HepG2 (cell line): ENCODE measurements at regions not wholly inside any gene's neighbourhood (a gene's known extent, or its start where the extent isn't known, plus 50 kb on each side); places are given as distances from the start of the nearest gene placed in this dataset.

Experiments used
- ATAC-seq: fragments of 200-7000 bp; cut with Tn5 transposase; 3 replicates; pipeline ENCODE4 v1.9.1; 2020; ENCODE audit warnings: mild to moderate bottlenecking, moderate library complexity
- BruUV-seq: library from RNA; stranded (reverse); fragments of 400-500 nt; replicated peaks from 2 replicates; lab custom pipeline; 2021; lab: Mats Ljungman, UMichigan
- CTCF ChIA-PET: fragments of 300-600 bp; formaldehyde crosslinking; extraction: SDS; loops from one replicate; lab custom pipeline; 2021; ENCODE audit warnings: low total read pairs, inconsistent platforms, low intra/inter-chr PET ratio; lab: Yijun Ruan, JAX
- POLR2A ChIA-PET: fragments of 350-600 bp; sonication (Branson Sonifier 250); formaldehyde crosslinking; loops from one replicate; lab custom pipeline; 2020; ENCODE audit warnings: antibody characterized with exemption, inconsistent platforms; lab: Yijun Ruan, JAX
- DNase-seq: peaks from one replicate; pipeline ENCODE4 v3.0.0-alpha.2; 2015; ENCODE audit warnings: low spot score
- FAIRE-seq: peaks from 3 replicates; lab custom pipeline; 2011; peaks lifted over from hg19 to GRCh38; lab: Jason Lieb, UNC
- H2AFZ ChIP-seq: one replicate; pipeline ENCODE4 v1.6.1; 2011; ENCODE audit warnings: low read length, inconsistent platforms
- H3K27ac ChIP-seq: fragments of 300-600 bp; 3 replicates; pipeline ENCODE4 v1.8.0; 2011; ENCODE audit warnings: mixed run types, mild to moderate bottlenecking, mixed read lengths, low read length, inconsistent platforms; ENCODE audit not compliant: insufficient read depth; ENCODE audit errors: extremely low read length
- H3K27me3 ChIP-seq, 2 experiments: fragments of 200-600 bp in 1 of 2; 2 replicates in 1 of 2; 3 replicates in 1 of 2; pipeline versions ENCODE4 v1.6.0 to v1.8.0; 2011; ENCODE audit warnings: low read length in 2 of 2, mild to moderate bottlenecking in 2 of 2, moderate library complexity in 2 of 2, inconsistent platforms in 1 of 2; ENCODE audit not compliant: insufficient read depth in 2 of 2, control insufficient read depth in 1 of 2
- H3K36me3 ChIP-seq, 2 experiments: fragments of 200-600 bp in 1 of 2; replicated peaks in 1 of 2; 2 replicates in 1 of 2; 3 replicates in 1 of 2; pipeline versions ENCODE4 v1.5.1 to v1.8.0; 2011; ENCODE audit warnings: low read length in 2 of 2, inconsistent platforms in 1 of 2; ENCODE audit not compliant: insufficient read depth in 2 of 2, control insufficient read depth in 1 of 2
- H3K4me1 ChIP-seq: 2 replicates; pipeline ENCODE4 v1.5.1; 2012; ENCODE audit warnings: low read length, inconsistent platforms; ENCODE audit not compliant: insufficient read depth
- H3K4me2 ChIP-seq: 2 replicates; pipeline ENCODE4 v1.6.0; 2011; ENCODE audit warnings: low read depth, low read length, inconsistent platforms
- H3K4me3 ChIP-seq, 3 experiments: fragments of 200-600 bp in 1 of 3; sonication (generic), shearing (Covaris generic) in 1 of 3; replicated peaks in 1 of 3; 2 replicates each; pipeline ENCODE4 v1.5.1; 2011 to 2016; ENCODE audit warnings: low read length in 3 of 3, inconsistent platforms in 2 of 3, low read depth in 2 of 3, mild to moderate bottlenecking in 2 of 3, control low read depth in 1 of 3, mixed read lengths in 1 of 3; ENCODE audit not compliant: insufficient read depth in 1 of 3
- H3K79me2 ChIP-seq: one replicate; pipeline ENCODE4 v1.6.1; 2011; ENCODE audit warnings: low read length, inconsistent platforms; ENCODE audit not compliant: insufficient read depth
- H3K9ac ChIP-seq: 2 replicates; pipeline ENCODE4 v1.6.0; 2011; ENCODE audit warnings: mild to moderate bottlenecking, low read depth, low read length, inconsistent platforms; ENCODE audit not compliant: insufficient read depth
- H3K9me3 ChIP-seq: 2 replicates; pipeline ENCODE4 v1.5.1; 2012; ENCODE audit warnings: mild to moderate bottlenecking, low read length
- H4K20me1 ChIP-seq: 2 replicates; pipeline ENCODE4 v1.6.0; 2011; ENCODE audit warnings: inconsistent platforms, mild to moderate bottlenecking, low read length, moderate library complexity; ENCODE audit not compliant: insufficient read depth
- BORCS8-MEF2B ChIP-seq: sonication (generic); formaldehyde crosslinking; IDR thresholded peaks from 2 replicates; pipeline ENCODE4 v1.8.0; 2022; ENCODE audit warnings: mild to moderate bottlenecking, missing genetic modification reagents
- MLXIP ChIP-seq: sonication (generic); formaldehyde crosslinking; IDR thresholded peaks from 2 replicates; pipeline ENCODE4 v1.9.0; 2021; ENCODE audit warnings: missing genetic modification reagents, borderline replicate concordance
- MYPOP ChIP-seq: sonication (generic); formaldehyde crosslinking; IDR thresholded peaks from 2 replicates; pipeline ENCODE4 v1.8.1; 2023; ENCODE audit warnings: mild to moderate bottlenecking, moderate library complexity, missing genetic modification reagents
- PATZ1 ChIP-seq: sonication (generic); formaldehyde crosslinking; IDR thresholded peaks from 2 replicates; pipeline ENCODE4 v1.4.0; 2020; ENCODE audit warnings: missing genetic modification reagents
- SRY ChIP-seq: sonication (generic); formaldehyde crosslinking; IDR thresholded peaks from 2 replicates; pipeline ENCODE4 v1.8.0; 2022; ENCODE audit warnings: mild to moderate bottlenecking, missing genetic modification reagents
- TBP ChIP-seq: sonication (generic); formaldehyde crosslinking; IDR thresholded peaks from 2 replicates; pipeline ENCODE4 v1.5.0; 2020; ENCODE audit warnings: missing genetic modification reagents
- ZNF136 ChIP-seq: sonication (generic); formaldehyde crosslinking; IDR thresholded peaks from 2 replicates; pipeline ENCODE4 v1.8.1; 2022; ENCODE audit warnings: low read depth, mild to moderate bottlenecking, moderate library complexity, missing genetic modification reagents
- ZNF382 ChIP-seq: sonication (generic); formaldehyde crosslinking; IDR thresholded peaks from 2 replicates; pipeline ENCODE4 v1.5.0; 2020; ENCODE audit warnings: missing genetic modification reagents, mild to moderate bottlenecking, borderline replicate concordance
- WGBS: methylation state at CpG from one replicate; pipeline ENCODE4 v1.1.6; 2017; ENCODE audit warnings: low lambda C conversion rate; 5-methylcytosine and 5-hydroxymethylcytosine counted together
- in situ Hi-C: cut with HindIII; loops from 2 replicates; pipeline ENCODE4 v1.10.0; 2017; ENCODE audit warnings: low pct_unique_long_range_greater_than_20kb; ENCODE audit not compliant: extremely low pct_ligation_motif_present
- intact Hi-C: fragments of 100-400 bp; cut with micrococcal nuclease; formaldehyde crosslinking; loops from one replicate; pipeline ENCODE4 v1.10.0; 2022; ENCODE audit not compliant: unreplicated experiment

- no peak for ATAC-seq
- in situ Hi-C loops = loop anchor here (25.0 kb wide), 2 partner anchors 853 to 1278 kb away; no protein-coding TSS in a partner anchor
- ChIA-PET CTCF (no interaction called here), POLR2A (no interaction called here)
- FAIRE-seq = no peak
- Histone ChIP-seq H3K27me3 (no peaks in the 10 kb centered on the region; a peak in 1 of 5 replicates), H3K4me3 (no peak overlapping the region), H4K20me1 (no peaks in the 10 kb centered on the region), H3K36me3 (no peaks in the 10 kb centered on the region), H3K9ac (no peak overlapping the region), H3K9me3 (no peaks in the 10 kb centered on the region), H2AFZ (no peak overlapping the region), H3K4me1 (no peaks in the 10 kb centered on the region), H3K79me2 (no peaks in the 10 kb centered on the region), H3K4me2 (no peak overlapping the region), H3K27ac (no peak overlapping the region)
- no peak for DNase-seq
- BruUV-seq = no TSS peak
- intact Hi-C loops = no loop called here
- no peak for TF ChIP-seq ZNF382 (CRISPR knock-in tag)
- no peak for TF ChIP-seq TBP
- no peak for TF ChIP-seq MLXIP (CRISPR knock-in tag)
- TF ChIP-seq MYPOP = no peak
- TF ChIP-seq PATZ1 (CRISPR knock-in tag) = no peak
- TF ChIP-seq ZNF136 (CRISPR knock-in tag) = no peak
- no peak for TF ChIP-seq SRY (CRISPR knock-in tag)
- TF ChIP-seq BORCS8-MEF2B (CRISPR knock-in tag) = no peak
- TF ChIP-seq, all 625 proteins: peak for 0
- 0% methylated on average over 1 of the region's 1 CpG for WGBS
Measured at GRCh38 chr11:24390762-24391161, 106.1 kb upstream of the LUZP2 start.
